Suprapubic skin (tissue), 4 donors: ENCODE measurements at regions not wholly inside any gene's neighbourhood (a gene's known extent, or its start where the extent isn't known, plus 50 kb on each side); places are given as distances from the start of the nearest gene placed in this dataset.

Experiments
- DNase-seq, 2 donors: peaks; one replicate each; pipeline ENCODE4 v3.0.0-alpha.2; 2019; ENCODE audit warnings: low spot score in 2 of 2
- H3K27ac ChIP-seq: fragments of 200-600 bp; sonication (generic); one replicate; pipeline ENCODE4 v1.5.1; 2019
- H3K27me3 ChIP-seq: fragments of 200-600 bp; sonication (generic); one replicate; pipeline ENCODE4 v1.5.1; 2019
- H3K36me3 ChIP-seq: fragments of 200-600 bp; sonication (generic); one replicate; pipeline ENCODE4 v1.5.1; 2019
- H3K4me1 ChIP-seq: fragments of 200-600 bp; sonication (generic); one replicate; pipeline ENCODE4 v1.5.1; 2019
- H3K4me3 ChIP-seq: fragments of 200-600 bp; sonication (generic); one replicate; pipeline ENCODE4 v1.5.1; 2019; ENCODE audit warnings: mild to moderate bottlenecking
- H3K9me3 ChIP-seq: fragments of 200-600 bp; sonication (generic); one replicate; pipeline ENCODE4 v1.5.1; 2019
- EP300 ChIP-seq: sonication (generic); formaldehyde crosslinking; IDR thresholded peaks from one replicate; pipeline ENCODE4 v1.6.1; 2017; ENCODE audit warnings: antibody characterized with exemption
- POLR2A ChIP-seq, 2 donors: fragments of 450-650 bp; IDR thresholded peaks; one replicate each; pipeline ENCODE4 v1.6.1; 2017; ENCODE audit warnings: antibody characterized with exemption in 2 of 2, mild to moderate bottlenecking in 2 of 2, moderate library complexity in 2 of 2
- POLR2AphosphoS5 ChIP-seq, 3 donors: sonication (generic); formaldehyde crosslinking; IDR thresholded peaks; one replicate each; pipeline ENCODE4 v1.6.1; 2017; ENCODE audit warnings: antibody characterized with exemption in 3 of 3
- WGBS: methylation state at CpG from one replicate; pipeline ENCODE4 v1.1.5; 2018; 5-methylcytosine and 5-hydroxymethylcytosine counted together
- TF ChIP-seq, protein P1 (sequence below), 2 donors: fragments of 200-600 bp in 1 of 2; fragments of 450-650 bp in 1 of 2; sonication (generic) in 1 of 2; IDR thresholded peaks; one replicate each; pipeline ENCODE4 v1.5.1; 2016 to 2019; ENCODE audit warnings: antibody characterized with exemption in 2 of 2, mild to moderate bottlenecking in 1 of 2, moderate library complexity in 1 of 2

DNA sequence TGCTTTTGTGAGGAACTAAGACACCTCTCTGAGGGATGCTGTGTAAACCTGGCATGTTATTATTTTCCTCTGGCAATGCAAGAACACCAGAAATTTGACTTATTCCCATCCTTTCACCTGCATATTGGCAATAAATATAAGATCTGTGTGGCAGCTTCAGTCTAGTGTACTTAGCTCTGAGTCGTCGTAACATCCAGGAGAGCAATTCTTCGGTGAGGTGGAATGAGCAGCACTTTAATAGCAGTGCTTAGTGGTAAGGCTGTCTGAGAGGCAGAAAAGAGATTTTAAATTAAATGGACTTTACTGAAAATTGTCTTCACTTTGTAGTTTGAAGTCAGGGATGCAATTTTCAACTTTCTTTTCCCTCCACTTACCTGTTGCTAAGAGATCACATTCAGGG is 344.9 kb downstream of the PCDH7 start:
- Histone ChIP-seq H3K4me3 (no peak overlapping the region), H3K36me3 (no peaks in the 10 kb centered on the region), H3K27ac (no peak overlapping the region), H3K9me3 (no peaks in the 10 kb centered on the region), H3K27me3 (no peaks in the 10 kb centered on the region), H3K4me1 (no peaks in the 10 kb centered on the region)
- TF ChIP-seq POLR2AphosphoS5 (IDR thresholded peaks at IDR 0.05): no peak
- no peak for TF ChIP-seq EP300
- TF ChIP-seq, protein P1, sequence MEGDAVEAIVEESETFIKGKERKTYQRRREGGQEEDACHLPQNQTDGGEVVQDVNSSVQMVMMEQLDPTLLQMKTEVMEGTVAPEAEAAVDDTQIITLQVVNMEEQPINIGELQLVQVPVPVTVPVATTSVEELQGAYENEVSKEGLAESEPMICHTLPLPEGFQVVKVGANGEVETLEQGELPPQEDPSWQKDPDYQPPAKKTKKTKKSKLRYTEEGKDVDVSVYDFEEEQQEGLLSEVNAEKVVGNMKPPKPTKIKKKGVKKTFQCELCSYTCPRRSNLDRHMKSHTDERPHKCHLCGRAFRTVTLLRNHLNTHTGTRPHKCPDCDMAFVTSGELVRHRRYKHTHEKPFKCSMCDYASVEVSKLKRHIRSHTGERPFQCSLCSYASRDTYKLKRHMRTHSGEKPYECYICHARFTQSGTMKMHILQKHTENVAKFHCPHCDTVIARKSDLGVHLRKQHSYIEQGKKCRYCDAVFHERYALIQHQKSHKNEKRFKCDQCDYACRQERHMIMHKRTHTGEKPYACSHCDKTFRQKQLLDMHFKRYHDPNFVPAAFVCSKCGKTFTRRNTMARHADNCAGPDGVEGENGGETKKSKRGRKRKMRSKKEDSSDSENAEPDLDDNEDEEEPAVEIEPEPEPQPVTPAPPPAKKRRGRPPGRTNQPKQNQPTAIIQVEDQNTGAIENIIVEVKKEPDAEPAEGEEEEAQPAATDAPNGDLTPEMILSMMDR (IDR thresholded peaks at IDR 0.05): no peak
- TF ChIP-seq POLR2A (IDR thresholded peaks at IDR 0.05): no peak
- WGBS: 95% methylated on average over 3 of the region's 3 CpGs
- no peak for DNase-seq

DNA sequence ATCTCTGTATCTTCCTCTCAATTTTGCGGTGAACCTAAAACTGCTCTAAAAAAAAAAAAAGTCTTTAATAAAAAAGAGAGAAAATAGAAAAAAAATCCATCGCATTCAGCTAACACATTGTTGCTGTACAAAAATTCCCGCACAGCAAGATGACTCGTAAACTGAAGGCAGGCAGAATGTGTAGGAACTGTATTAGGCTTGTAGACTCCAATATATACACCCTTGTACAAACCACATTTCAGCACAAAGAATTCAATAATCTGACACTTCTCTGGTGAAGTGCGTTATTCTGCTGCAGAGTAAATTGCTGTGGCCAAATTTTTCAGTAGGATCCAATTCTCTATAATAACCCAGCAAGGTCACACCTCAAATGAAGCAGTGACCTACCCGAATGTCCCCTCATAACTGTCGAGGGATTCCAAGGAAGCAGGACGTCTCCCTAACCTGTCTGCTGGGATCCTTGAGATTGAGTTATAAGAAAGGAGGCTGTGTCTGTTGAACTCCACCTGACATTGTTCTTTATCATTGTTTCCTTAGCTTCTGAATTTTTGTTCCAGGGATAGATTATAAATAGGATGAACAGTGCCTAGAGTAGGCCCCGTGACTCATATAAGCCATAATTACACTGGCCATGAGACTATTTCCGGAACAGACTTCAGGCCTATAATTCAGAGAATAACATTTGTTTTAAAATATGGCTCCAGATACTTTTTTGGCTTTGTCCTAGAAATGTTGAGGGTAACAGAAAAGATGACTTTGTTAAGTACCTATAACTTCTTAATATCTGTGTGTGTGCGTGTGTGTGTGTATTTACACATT is 348.3 kb downstream of the PCDH7 start:
- Histone ChIP-seq H3K9me3 (no peaks in the 10 kb centered on the region), H3K4me3 (no peak overlapping the region), H3K36me3 (no peaks in the 10 kb centered on the region), H3K4me1 (no peaks in the 10 kb centered on the region), H3K27me3 (no peaks in the 10 kb centered on the region), H3K27ac (no peak overlapping the region)
- 90% methylated on average over 11 of the region's 11 CpGs for WGBS
- no peak for DNase-seq
- TF ChIP-seq EP300: no peak
- no peak for TF ChIP-seq POLR2A (IDR thresholded peaks at IDR 0.05)
- no peak for TF ChIP-seq POLR2AphosphoS5 (IDR thresholded peaks at IDR 0.05)
- TF ChIP-seq, protein P1 (IDR thresholded peaks at IDR 0.05): no peak

DNA sequence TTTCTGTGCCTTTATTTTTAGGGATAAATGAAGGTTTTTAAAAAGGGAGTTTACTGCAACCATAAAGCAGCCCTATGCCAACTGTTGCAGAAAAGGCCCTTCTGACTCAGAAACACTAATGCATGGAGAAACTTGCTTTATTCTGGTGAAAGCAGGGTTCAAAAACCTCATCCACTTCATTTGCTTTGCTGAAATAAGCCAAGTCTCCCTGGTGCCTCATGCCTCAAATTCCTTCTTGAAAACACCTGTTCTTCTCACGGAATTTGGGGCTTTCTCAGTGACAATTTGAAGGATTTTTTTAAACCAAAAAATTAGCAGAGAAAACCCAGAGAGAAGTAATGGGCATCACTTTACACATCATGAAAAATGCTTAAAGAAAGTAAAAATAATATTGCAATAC is 349.0 kb downstream of the PCDH7 start:
- Histone ChIP-seq H3K4me3 (no peak overlapping the region), H3K27ac (no peak overlapping the region), H3K4me1 (no peaks in the 10 kb centered on the region), H3K27me3 (no peaks in the 10 kb centered on the region), H3K36me3 (no peaks in the 10 kb centered on the region), H3K9me3 (no peaks in the 10 kb centered on the region)
- WGBS: 86% methylated on average over 1 of the region's 1 CpG
- no peak for TF ChIP-seq POLR2AphosphoS5 (IDR thresholded peaks at IDR 0.05)
- no peak for TF ChIP-seq POLR2A (IDR thresholded peaks at IDR 0.05)
- no peak for TF ChIP-seq EP300
- TF ChIP-seq, protein P1 (IDR thresholded peaks at IDR 0.05): no peak
- no peak for DNase-seq

DNA sequence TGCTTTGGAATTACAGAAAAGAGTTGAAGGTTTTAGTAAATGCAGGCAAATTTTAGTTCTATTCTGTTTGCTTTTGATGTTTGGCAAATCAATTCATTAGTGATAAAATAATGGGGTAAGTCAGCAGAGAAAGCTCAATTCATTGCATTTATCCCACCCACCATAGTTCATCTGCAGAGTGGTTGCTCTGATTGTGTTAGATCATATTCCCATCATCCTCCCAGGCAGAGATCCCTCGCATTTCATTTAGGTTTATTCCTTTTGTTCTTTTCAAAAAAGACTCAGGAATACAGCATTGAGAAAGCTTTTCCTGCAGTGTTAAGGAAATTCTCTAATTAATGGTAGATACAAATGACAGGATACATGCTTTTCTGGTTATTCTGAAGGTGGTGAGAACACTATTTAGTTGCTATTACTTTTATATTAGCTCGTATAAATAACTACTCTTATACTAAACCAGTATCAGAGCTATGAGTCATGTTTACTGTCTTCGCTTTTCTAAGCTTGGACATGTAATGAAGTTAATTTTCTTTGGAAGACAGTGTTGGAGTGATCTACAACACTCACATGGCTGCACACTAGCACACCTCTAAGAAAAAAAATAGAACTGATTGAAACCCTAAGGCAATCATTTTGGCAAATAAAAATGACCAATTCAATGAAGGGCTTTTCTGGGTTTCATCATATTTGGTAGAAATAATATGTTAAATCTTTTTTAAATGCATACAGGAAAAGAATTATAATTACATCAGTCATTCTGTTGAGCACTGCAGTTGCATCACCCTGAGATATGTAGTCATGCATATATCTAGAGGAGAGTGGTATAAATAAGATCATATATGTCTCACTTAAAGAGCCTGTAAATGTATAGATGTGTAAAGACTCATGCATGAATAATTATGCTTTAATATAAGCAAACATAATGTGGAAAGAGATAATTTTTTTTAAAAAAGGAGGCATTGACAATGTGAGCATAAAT is 351.6 kb downstream of the PCDH7 start:
- no peaks in the 10 kb centered on the region for H3K9me3 ChIP-seq
- H3K27me3 ChIP-seq: no peaks in the 10 kb centered on the region
- DNase-seq: no peak
- no peaks in the 10 kb centered on the region for H3K4me1 ChIP-seq
- H3K27ac ChIP-seq: no peak overlapping the region
- no peak overlapping the region for H3K4me3 ChIP-seq
- H3K36me3 ChIP-seq: no peaks in the 10 kb centered on the region
- 59% methylated on average over 3 of the region's 3 CpGs for WGBS
- no peak for TF ChIP-seq POLR2AphosphoS5 (IDR thresholded peaks at IDR 0.05)
- TF ChIP-seq, protein P1 (IDR thresholded peaks at IDR 0.05): no peak
- TF ChIP-seq EP300: no peak
- TF ChIP-seq POLR2A (IDR thresholded peaks at IDR 0.05): no peak

DNA sequence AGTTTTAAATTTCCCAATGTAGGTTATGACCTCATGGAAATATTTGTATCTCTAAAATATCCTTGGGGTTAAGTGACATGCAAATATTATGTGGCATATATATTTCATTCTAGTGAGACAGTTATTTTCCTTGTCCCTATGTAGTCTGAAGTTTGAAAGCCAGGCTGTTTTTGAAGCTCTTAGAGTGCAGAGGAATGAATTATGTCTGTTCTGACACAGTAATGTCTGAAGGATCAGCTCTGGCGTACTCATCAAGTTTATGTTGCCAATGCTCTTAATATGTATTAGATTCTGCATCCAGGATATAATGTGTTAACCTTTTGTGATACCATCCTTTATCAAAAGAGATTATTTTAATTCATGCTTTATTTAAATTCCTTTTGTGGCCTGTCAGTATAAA is 355.8 kb downstream of the PCDH7 start:
- H3K27me3 ChIP-seq: no peaks in the 10 kb centered on the region

More for the DNA sequence above, 355.8 kb downstream of the PCDH7 start:
- WGBS: 0% methylated on average over 1 of the region's 1 CpG
- DNase-seq: no peak
- TF ChIP-seq EP300 (no peak), POLR2AphosphoS5 (IDR thresholded peaks at IDR 0.05) (no peak), POLR2A (IDR thresholded peaks at IDR 0.05) (no peak)
- TF ChIP-seq, protein P1 (IDR thresholded peaks at IDR 0.05): no peak
- no peak overlapping the region for H3K27ac ChIP-seq
- H3K36me3 ChIP-seq: no peaks in the 10 kb centered on the region
- H3K4me3 ChIP-seq: no peak overlapping the region
- no peaks in the 10 kb centered on the region for H3K4me1 ChIP-seq
- H3K9me3 ChIP-seq: no peaks in the 10 kb centered on the region
